GM12801 (cell line): ENCODE measurements at regions not wholly inside any gene's neighbourhood (a gene's known extent, or its start where the extent isn't known, plus 50 kb on each side); places are given as distances from the start of the nearest gene placed in this dataset.

ENCODE experiments used
- CTCF ChIP-seq: IDR thresholded peaks from one replicate; pipeline ENCODE4 v1.5.1; 2011; ENCODE audit warnings: control low read depth; ENCODE audit not compliant: insufficient read length; ENCODE audit errors: extremely low read depth

GRCh38 chr10:33022090-33022489 is 64.1 kb upstream of the ITGB1 start:
- TF ChIP-seq CTCF: no peak

GRCh38 chr10:33016988-33017387 is 59.0 kb upstream of the ITGB1 start:
- TF ChIP-seq CTCF: no peak

GRCh38 chr10:33015761-33016547 is 57.9 kb upstream of the ITGB1 start:
- TF ChIP-seq CTCF: no peak

GRCh38 chr10:33012306-33012705 is 54.3 kb upstream of the ITGB1 start:
- TF ChIP-seq CTCF: no peak

DNA sequence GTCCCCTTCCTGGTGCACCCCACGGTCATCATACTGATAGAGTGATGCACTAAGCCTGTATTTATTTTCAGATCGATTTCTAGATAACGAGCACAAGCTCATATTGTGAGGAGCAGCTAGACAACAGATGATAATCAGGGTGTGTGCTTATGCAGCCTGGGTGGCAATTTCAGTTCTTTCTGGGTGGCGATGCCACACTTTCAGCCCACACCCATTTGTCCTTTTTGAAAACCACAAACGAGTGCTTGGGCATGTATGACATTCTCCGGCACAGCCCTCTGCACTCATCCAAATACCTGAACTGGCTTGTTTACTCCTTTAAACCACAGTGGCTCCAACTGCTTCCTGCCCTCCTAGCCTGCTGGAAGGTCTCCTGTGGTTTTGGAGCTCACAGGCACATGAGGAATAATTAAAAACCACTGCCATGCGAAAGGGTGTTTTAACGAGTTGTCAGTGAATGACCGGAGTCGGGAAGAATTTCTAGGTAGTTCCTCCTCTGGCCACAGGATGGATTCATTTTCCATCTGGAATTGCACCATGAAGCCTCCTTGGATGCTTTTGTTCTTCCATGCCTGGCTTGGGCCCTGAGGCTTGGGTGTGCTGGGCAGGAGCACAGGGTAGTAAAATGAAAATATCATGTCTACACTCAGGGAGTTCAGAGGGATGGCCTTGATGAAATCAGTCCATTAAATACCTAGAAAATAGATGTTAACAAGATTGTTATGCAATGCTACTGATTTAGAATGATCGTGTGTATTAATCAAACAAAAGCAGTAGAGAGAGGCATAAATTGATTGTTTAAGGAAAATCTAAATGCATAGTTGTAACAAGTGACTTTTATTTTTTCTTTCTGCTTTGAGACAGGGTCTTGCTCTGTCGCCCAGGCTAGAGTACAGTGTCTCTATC is 52.4 kb upstream of the ITGB1 start:
- no peak for TF ChIP-seq CTCF

DNA sequence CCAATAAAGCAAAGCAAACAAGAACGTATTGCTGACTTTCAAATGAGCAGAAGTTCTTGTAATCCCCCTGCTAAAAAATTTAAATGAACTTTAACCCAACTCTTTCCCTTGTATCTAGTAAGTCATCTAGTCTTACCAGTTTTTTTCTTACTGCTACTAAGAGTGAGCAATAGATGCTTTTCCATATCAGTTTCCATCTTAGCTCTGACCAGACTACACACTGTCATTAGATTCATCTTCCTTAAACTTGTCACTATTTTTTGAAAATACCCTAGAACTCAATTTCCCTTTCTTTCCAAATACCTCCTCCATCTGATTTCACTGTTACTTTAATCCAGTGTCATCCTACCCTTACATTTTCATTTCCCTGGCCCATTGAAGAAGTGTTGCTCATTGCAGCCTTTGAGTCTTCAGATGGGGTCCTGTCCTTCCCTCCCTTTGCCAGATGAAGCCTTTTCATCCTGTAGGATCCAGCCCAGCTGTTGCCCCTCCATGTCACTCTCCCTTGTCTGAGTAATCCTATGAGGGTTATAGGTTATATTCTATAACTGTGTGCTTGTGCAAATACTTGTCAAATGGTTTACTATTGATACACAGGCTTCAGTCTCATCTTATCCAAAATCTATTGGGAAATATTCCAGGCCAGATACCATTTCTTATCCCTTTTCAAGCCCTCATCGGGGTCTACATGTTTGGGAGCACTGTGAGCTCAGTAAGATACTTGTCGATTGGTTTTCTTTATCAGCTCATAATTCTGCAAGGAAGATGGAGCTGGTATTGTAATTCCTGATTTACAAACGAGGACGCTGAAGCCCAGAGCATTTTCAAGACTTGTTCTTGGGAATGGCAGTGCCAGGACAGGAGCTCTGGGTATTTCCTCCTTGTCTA is 51.5 kb upstream of the ITGB1 start:
- no peak for TF ChIP-seq CTCF
